HG03378 (cell line): ENCODE measurements at regions not wholly inside any gene's neighbourhood (a gene's known extent, or its start where the extent isn't known, plus 50 kb on each side); places are given as distances from the start of the nearest gene placed in this dataset.
"Not testable (repeated sequence)": the region's sequence is repeated elsewhere in the genome, so short reads cannot be mapped to it uniquely, and the experiment has no call there.

ENCODE experiments used
- ATAC-seq: cut with Tn5 transposase; IDR thresholded peaks from one replicate; pipeline ENCODE4 v1.9.1; 2021; ENCODE audit warnings: mild to moderate bottlenecking, moderate library complexity; ENCODE audit not compliant: unreplicated experiment

DNA sequence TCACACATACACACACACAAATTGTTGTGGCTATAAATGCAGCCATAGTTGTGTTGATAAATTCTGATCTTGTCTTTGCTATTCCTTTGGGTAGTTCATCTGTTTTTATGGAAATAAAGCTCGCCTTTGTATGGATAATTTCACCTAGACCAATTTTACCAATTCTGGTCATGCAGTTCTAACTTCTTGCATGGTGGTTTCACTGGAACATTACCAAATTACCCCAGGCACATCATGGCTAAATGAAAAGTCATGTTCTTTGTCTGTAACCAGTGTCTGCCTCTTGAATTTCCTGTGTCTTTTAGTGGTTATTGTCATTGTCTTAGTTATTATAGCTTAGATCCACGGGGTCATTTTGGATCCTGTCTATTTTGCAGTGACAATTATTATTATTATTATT is 50.3 kb upstream of the TMC1 start:
- ATAC-seq: no peak

- ATAC-seq: no peak
These were observed 53.4 kb upstream of the TMC1 start for GRCh38 chr9:72467766-72468738.

DNA sequence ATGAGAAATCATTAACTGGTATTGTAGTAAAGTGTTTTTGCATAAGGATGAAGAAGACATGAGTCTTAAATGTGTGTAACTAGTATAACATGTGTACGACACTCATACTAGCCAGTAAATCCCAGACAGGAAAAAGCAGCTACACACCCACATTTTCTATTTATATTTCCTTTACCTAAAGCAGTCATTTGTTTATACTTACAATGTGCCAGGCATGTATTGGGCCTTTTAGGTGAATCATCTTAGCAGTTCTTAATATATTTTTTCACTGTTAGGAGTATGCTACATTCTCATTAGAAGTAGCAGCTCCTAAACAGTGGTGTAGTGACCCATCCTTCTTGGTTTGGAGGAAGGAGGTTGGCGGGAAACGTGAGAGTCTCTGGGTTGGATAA is 55.8 kb upstream of the TMC1 start:
- no peak for ATAC-seq

- ATAC-seq: peak; percentile 50
These were observed 56.4 kb upstream of the TMC1 start for GRCh38 chr9:72464857-72465592.

DNA sequence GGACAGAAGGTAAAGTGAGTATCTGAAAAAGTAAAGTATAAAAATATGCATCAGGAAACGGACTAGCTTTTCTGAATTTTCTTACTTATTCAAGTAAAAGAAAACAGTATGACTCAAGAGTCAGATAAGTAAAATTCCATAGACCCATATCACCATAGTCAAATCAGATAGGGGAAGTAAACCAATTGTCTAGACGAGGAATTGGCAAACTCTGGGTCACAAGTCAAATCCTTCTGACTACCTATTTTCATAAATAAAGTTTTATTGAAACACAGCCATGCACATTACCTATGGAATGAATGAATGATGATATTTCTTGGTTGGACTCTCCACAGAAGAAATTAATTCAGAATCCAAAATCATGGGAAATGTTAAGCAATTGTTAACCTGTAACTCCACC is 59.1 kb upstream of the TMC1 start:
- ATAC-seq: no peak

DNA sequence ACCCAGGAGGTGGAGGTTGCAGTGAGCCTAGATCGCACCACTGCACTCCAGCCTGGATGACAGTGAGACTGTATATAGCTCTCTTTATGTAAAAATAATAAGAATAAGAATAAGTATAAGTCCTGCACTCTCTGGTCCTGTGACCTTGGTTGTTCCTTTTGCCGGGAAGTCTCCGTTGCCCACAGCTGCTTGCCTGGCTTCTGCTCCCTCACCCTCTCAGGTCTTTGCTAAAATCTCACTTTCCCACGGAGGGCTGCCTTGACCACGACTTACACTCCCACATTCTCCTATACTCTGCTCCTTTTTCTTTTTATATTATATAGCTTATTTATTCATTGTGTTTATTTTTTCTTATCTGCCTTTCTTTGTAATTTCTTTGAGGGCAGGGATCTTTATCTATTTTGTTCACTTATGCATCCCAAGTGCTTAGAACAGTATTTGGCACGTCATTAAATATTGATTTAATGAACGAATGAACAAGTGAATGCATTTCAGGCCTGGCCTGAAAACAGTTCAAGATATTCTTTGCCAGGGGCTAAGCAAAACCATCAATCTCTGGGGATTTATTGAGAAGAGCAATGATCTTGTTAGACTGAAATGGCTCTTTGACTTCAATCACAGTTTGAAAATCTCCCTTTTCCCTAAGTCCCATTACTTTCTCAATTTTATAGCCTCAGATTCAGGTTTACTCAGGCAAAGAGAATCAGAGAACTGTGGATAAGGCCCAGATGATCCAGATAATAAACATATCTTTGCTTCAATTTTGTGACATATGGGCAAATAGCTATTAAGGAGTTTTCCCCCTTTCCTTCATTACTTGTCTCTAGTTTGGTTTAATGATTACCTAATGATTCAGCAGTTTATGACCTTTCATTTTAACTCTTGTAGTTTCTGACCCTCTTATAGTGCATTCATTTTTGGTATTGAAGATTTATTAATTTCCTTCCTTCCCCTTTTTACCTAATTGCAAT is 60.8 kb upstream of the TMC1 start:
- ATAC-seq: no peak

DNA sequence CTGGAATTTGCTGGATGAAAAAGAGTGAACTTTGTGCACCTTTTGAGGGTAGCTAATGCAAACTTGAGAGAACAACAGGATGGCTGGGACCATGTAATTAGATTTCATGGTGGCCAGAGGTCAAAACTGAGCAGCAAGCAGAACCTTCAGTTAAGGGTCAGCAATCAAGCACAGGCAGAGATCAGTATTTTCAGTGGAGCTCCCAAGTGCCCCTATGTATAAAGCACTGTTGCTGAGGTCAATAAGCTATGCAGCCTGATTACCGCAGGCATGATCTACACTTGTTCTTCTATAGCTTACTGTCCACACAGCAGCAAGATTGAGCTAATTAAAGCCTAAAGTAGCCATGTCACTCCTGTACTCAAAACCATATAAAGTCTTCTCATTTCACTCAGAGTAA is 62.1 kb upstream of the TMC1 start:
- no peak for ATAC-seq

GRCh38 chr9:72458153-72458552 is 63.3 kb upstream of the TMC1 start:
- no peak for ATAC-seq

DNA sequence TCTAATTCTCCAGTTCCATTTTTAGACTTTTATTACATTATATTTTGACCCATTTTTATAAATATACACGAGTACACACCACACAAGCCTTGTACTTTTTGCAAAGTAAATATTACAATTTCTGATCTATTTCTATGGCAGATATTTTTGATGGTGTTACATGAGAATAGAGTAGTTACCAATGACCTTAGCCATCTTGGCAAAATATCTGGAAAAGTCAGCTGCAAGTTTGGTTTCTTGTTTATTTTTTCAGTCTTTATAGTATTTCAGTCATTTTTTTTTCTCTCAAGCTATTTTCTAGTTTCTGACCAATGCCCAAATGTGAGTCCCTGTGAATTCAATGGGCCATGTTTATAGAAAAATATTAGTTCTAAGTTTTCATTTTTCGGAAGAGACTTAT is 64.0 kb upstream of the TMC1 start:
- no peak for ATAC-seq

GRCh38 chr9:72454871-72455491 is 66.4 kb upstream of the TMC1 start:
- no peak for ATAC-seq

GRCh38 chr9:72453797-72454196 is 67.6 kb upstream of the TMC1 start:
- no peak for ATAC-seq

DNA sequence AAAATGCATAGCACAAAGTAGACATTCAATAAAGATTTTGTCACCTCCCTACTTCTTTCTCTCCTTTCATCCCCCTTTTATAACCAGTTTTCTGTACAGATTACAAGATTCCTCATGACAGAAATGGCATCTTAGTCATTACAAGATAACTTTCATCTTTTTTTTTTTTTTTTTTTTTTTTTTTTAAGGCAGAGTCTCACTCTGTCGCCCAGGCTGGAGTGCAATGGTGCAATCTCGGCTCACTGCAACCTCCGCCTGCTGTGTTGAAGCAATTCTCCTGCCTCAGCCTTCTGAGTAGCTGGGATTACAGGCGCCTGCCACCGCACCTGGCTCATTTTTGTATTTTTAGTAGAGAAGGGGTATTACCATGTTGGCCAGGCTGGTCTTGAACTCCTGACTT is 75.2 kb upstream of the TMC1 start:
- not testable (repeated sequence) for ATAC-seq

- no peak for ATAC-seq
These were observed 76.0 kb upstream of the TMC1 start for GRCh38 chr9:72445306-72445995.

GRCh38 chr9:72444435-72444834 is 77.0 kb upstream of the TMC1 start:
- no peak for ATAC-seq

DNA sequence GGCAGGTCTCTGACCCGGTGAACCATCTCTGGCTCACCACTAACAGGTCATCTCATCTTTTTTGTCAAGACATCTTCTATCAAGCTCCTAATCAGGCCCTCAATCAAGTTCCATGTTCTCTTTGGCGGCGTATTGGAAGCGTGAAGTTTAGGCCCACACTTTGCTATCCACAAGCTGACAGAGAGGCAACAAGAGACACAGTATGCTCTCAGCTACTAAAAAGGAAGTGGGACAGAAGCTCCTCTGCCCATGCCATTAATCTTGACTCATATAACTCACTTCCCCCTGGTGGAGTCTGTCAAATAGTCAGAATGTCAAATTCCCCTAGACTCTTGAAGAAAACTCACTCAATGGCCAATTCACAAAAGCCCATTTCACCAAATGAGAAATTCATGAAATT is 77.6 kb upstream of the TMC1 start:
- peak; percentile 92 for ATAC-seq

DNA sequence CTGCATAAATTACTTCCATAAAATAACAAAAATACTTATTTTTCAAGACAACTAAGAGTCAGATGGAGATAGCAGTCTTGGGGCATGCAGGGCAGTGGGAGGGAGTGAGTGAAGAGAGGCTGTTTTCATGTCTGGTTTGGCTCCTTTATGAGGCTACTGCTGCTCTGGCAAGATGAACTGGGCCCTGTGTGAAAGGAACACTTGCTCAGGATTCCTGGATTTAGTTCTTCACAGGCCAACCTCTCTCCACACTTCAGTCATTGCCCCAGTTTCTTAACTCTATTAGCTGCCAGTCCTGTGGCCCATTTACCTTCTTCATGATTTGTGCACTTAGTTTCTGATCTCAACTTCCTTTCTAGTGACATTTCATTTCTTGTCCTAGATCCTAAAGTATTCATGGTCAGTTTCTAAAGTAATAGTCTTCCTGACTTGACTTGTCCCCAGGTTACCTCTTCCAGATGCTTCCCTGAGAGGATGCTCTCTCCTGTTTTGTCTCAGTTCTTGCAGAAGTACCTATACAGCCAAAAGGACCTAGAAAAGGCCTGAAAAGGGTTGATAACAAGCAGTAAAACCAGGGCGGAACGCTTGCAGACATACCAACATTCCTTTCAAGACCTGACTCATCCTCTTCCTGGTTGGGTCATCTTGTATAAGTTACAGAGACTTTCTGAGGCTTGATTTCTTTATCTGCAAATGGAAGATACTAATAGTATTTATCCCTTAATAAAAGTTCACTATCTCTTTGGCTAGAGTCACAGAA is 77.0 kb upstream of the ZFAND5 start:
- no peak for ATAC-seq

DNA sequence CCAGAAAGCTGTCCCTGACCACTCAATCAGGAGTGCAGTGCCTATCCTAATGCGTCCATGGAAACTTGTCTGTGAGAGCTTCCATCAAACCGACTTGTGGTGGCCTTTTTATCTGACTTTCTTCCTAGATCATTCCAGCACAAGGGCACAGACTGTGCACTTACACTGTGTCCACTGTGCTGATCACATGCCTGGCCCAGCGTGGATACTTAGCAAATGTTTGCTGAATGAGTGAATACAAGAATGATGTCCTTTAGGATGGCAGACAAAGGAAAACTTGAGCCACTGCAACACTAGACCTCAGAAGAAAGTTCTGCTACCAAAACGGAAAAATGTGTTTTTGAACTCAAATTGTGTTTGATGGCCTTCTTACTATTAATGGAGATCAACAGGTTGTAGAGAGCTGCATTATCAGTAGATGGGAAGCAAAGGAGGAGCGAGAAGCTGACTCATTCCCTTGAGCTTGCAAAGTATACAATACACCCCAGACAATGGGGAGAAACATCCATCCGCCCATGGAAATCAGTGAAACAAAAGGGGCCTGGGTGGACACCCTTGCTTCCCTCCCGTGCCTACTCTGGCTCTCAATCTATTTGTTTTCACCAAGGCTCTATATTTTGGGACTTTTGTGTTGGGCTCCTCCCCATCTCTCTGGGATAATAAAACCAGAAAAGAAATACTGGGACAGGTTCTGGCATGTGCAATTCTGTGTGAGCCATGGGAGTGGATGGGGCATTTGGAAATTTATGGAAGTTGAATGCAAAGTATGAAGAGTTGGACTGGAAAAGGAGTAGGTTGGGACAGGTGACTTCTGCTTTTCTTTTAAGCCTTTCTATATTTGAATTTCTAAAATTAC is 76.2 kb upstream of the ZFAND5 start:
- no peak for ATAC-seq

DNA sequence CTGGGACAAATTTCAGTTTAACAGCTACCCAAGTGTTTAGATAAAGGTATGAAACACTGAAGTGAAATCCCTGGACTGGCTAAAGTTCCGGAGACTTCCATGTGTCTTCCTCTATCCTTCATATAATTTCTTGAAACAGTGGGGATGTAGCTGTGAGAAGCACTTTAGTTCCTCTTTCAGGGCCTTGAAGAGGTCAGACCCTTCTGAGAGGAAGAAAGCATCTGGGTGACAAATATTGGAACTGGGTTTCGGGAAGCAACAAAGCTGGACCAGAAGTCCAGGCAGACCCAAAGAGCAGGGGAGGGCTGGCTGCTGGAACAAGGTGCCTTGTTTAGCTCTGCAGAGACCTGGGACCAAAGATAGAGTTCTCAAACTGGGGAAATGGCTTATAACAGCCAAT is 75.4 kb upstream of the ZFAND5 start:
- ATAC-seq: no peak
